Prostate gland (tissue), 2 donors: ENCODE measurements at regions not wholly inside any gene's neighbourhood (a gene's known extent, or its start where the extent isn't known, plus 50 kb on each side); places are given as distances from the start of the nearest gene placed in this dataset.

Source experiments
- DNase-seq: peaks from one replicate; pipeline ENCODE4 v3.0.0-alpha.2; 2019; ENCODE audit warnings: low spot score
- H3K27ac ChIP-seq, 2 donors: fragments of 200-600 bp; sonication (generic); 2 replicates each; pipeline ENCODE4 v1.5.1; 2017 to 2019
- H3K27me3 ChIP-seq: fragments of 200-600 bp; sonication (generic); replicated peaks from 2 replicates; pipeline ENCODE4 v1.5.1; 2019; ENCODE audit not compliant: insufficient read depth
- H3K36me3 ChIP-seq, 2 donors: fragments of 200-600 bp; sonication (generic); 1 replicate in 1 of 2; 2 replicates in 1 of 2; pipeline versions ENCODE4 v1.5.1 to v1.8.1; 2017 to 2019
- H3K4me1 ChIP-seq: fragments of 200-600 bp; sonication (generic); replicated peaks from 2 replicates; pipeline ENCODE4 v1.5.1; 2019
- H3K4me3 ChIP-seq, 2 donors: fragments of 200-600 bp; sonication (generic); 2 replicates each; pipeline ENCODE4 v1.5.1; 2017 to 2019
- H3K9me3 ChIP-seq: fragments of 200-600 bp; sonication (generic); 2 replicates; pipeline ENCODE4 v1.5.1; 2017
- POLR2A ChIP-seq: fragments of 450-650 bp; IDR thresholded peaks from one replicate; pipeline ENCODE4 v1.6.1; 2016; ENCODE audit warnings: antibody characterized with exemption, mild to moderate bottlenecking
- POLR2AphosphoS5 ChIP-seq: sonication (generic); formaldehyde crosslinking; IDR thresholded peaks from one replicate; pipeline ENCODE4 v1.6.1; 2017; ENCODE audit warnings: antibody characterized with exemption
- WGBS: methylation state at CpG from one replicate; pipeline ENCODE4 v1.1.5; 2018; 5-methylcytosine and 5-hydroxymethylcytosine counted together
- intact Hi-C: fragments of 100-400 bp; cut with DNase I; formaldehyde crosslinking; loops from one replicate; pipeline ENCODE4 v1.14.2; 2022
- TF ChIP-seq, protein P1 (sequence below), 4 experiments: fragments of 200-600 bp in 2 of 4; fragments of 450-650 bp in 2 of 4; sonication (generic) in 2 of 4; IDR thresholded peaks; 1 replicate in 3 of 4; 2 replicates in 1 of 4; pipeline ENCODE4 v1.5.1; 2016 to 2019; ENCODE audit warnings: antibody characterized with exemption in 4 of 4, mild to moderate bottlenecking in 2 of 4, moderate library complexity in 2 of 4

DNA sequence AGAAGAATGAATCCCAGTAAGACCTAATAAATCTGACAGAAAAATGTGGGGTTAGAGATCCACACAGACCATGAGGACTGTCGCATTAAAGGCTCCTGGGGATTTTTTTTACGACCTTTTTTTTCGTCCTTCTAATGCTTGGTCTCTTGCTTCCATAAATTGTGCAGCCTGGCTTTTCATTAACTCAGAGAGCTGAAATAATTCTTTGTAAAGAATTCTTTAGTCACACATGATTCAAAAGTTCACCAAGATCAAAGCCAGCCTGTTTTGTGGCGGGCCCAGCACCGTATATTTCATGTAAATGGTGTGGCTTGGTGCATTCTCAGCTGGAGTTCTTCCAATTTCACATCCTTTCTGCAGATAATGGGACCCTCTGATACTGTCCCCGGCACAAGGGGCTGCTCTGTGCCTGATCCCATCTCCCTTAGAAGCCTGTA, 206.6 kb upstream of the BMPER start:
- TF ChIP-seq, protein P1, sequence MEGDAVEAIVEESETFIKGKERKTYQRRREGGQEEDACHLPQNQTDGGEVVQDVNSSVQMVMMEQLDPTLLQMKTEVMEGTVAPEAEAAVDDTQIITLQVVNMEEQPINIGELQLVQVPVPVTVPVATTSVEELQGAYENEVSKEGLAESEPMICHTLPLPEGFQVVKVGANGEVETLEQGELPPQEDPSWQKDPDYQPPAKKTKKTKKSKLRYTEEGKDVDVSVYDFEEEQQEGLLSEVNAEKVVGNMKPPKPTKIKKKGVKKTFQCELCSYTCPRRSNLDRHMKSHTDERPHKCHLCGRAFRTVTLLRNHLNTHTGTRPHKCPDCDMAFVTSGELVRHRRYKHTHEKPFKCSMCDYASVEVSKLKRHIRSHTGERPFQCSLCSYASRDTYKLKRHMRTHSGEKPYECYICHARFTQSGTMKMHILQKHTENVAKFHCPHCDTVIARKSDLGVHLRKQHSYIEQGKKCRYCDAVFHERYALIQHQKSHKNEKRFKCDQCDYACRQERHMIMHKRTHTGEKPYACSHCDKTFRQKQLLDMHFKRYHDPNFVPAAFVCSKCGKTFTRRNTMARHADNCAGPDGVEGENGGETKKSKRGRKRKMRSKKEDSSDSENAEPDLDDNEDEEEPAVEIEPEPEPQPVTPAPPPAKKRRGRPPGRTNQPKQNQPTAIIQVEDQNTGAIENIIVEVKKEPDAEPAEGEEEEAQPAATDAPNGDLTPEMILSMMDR (IDR thresholded peaks at IDR 0.05) = no peak
- TF ChIP-seq POLR2AphosphoS5 (no peak), POLR2A (no peak)
- Histone ChIP-seq H3K27ac (no peak overlapping the region), H3K4me3 (no peak overlapping the region), H3K36me3 (no peaks in the 10 kb centered on the region), H3K4me1 (no peaks in the 10 kb centered on the region), H3K9me3 (no peaks in the 10 kb centered on the region), H3K27me3 (no peaks in the 10 kb centered on the region)
- 62% methylated on average over 6 of the region's 6 CpGs for WGBS
- intact Hi-C loops = no loop called here
- no peak for DNase-seq

DNA sequence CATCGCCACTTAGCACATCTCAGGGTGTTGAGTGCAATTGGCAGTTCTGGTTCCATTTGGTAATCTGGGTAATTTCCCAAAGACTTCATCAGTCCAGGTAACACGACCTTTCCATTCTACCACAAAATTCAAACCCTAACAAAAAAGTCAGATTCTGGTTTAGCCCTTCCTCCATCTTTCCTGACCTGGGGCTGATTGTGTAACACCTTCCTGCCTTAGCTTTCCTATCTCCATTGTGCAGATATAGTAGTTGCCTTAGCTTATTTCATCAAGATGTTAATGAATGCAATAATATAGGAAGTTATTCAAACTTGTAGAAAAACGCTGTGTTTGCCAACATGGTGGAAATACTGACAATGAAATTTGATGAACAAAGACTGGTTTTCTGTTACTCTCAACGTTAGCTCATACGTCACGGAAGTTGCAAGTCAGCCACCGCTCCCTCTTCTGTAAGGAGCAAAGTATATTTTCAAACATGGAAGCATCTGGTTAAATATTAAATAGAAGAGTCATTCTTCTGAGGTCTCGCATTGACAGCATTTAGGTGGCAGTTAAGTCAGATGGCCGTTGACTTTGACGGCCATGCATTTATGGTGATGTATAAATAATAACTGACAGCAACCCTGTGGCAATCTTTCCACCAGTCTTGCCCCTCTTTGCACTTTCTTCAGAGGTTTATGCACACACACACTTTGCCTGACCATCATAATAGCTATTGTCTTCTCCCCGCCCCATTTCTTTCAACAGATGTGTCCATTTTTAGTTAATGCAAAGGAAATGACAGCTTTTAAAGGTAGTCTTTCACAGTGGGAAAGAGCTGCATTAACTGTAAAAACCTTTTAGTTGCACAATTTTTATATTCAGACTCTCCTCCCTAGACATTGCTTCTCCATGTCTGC, 205.1 kb upstream of the BMPER start:
- WGBS = 83% methylated on average over 11 of the region's 11 CpGs
- Histone ChIP-seq H3K27ac (no peak overlapping the region), H3K9me3 (no peaks in the 10 kb centered on the region), H3K4me3 (no peak overlapping the region), H3K4me1 (no peaks in the 10 kb centered on the region), H3K36me3 (no peaks in the 10 kb centered on the region), H3K27me3 (no peaks in the 10 kb centered on the region)
- TF ChIP-seq POLR2AphosphoS5 = no peak
- TF ChIP-seq POLR2A = no peak
- TF ChIP-seq, protein P1 (IDR thresholded peaks at IDR 0.05) = no peak
- intact Hi-C loops = no loop called here
- DNase-seq = no peak

DNA sequence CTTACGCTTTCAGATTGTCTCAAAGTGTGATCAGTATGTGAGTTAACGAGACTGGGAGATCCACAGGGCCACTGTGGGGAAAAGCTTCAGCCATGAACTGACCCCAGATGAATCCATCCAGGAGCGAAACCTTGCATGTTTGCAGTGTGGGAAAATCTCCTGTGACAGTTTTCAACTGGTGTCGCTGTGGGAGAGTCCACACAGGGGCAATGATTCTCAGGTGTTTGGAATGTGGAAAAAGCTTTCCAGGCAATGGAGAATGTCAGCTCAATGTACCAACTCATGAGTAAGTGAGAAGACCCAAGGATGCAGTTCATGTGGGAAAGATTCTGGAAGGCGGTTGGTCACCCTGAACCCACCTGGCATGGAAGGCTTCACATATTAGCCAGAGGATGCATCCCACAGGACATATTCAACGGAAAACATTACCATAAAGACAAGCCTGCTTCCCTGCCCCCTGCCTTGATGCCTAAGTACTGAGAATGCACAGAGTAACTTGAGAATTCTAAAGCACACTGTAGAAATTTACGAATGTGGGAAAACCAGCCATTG, 204.1 kb upstream of the BMPER start:
- DNase-seq = no peak
- H3K36me3 ChIP-seq = no peaks in the 10 kb centered on the region
- H3K27me3 ChIP-seq = no peaks in the 10 kb centered on the region
- no peaks in the 10 kb centered on the region for H3K4me1 ChIP-seq
- 83% methylated on average over 7 of the region's 7 CpGs for WGBS
- intact Hi-C loops = no loop called here
- no peak overlapping the region for H3K27ac ChIP-seq
- no peaks in the 10 kb centered on the region for H3K9me3 ChIP-seq
- H3K4me3 ChIP-seq = no peak overlapping the region
- TF ChIP-seq POLR2AphosphoS5 = no peak
- TF ChIP-seq, protein P1 (IDR thresholded peaks at IDR 0.05) = no peak
- no peak for TF ChIP-seq POLR2A

DNA sequence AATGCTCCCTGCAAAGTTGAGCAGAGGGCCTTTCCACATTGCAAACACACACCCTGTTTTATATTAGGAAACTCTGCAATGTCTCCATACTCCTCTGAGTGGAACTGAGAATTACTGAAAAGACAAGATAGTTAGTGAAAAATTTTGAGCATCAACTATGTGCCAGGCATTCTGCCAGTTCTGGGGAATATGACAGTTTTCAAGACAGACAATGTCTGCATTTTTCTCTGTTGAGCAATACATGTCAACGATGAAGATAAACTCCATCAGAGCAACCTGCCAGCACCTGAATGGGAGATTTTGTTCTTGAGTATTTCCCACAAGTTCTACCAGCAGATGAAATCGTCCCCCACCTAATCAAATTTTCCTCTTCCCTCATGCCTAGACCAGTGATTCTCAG, 203.4 kb upstream of the BMPER start:
- Histone ChIP-seq H3K27ac (no peak overlapping the region), H3K4me3 (no peak overlapping the region), H3K9me3 (no peaks in the 10 kb centered on the region), H3K27me3 (no peaks in the 10 kb centered on the region), H3K36me3 (no peaks in the 10 kb centered on the region), H3K4me1 (no peaks in the 10 kb centered on the region)
- TF ChIP-seq POLR2AphosphoS5 (no peak), POLR2A (no peak)
- TF ChIP-seq, protein P1 (IDR thresholded peaks at IDR 0.05) = no peak
- intact Hi-C loops = no loop called here
- WGBS = 80% methylated on average over 2 of the region's 2 CpGs
- DNase-seq = no peak
